Naive thymus-derived CD4-positive, alpha-beta T cell (primary cell): ENCODE measurements at regions not wholly inside any gene's neighbourhood (a gene's known extent, or its start where the extent isn't known, plus 50 kb on each side); places are given as distances from the start of the nearest gene placed in this dataset.

Experiments
- ATAC-seq: fragments of 150-1000 bp; cut with Tn5 transposase; 2 replicates; pipeline ENCODE4 v1.10.0; 2021; ENCODE audit warnings: mild to moderate bottlenecking, moderate library complexity
- CTCF ChIA-PET: fragments of 350-600 bp; sonication (Branson Sonifier 250); formaldehyde crosslinking; loops from one replicate; lab custom pipeline; 2021; ENCODE audit warnings: antibody characterized with exemption; lab: Charles Lee
- POLR2A ChIA-PET: fragments of 350-600 bp; sonication (Branson Sonifier 250); formaldehyde crosslinking; loops from one replicate; lab custom pipeline; 2021; ENCODE audit warnings: antibody characterized with exemption, inconsistent platforms; lab: Charles Lee
- DNase-seq, 9 donors: peaks; one replicate each; pipeline versions ENCODE4 v3.0.0 to v3.0.0-alpha.2; 2020 to 2022; ENCODE audit warnings: mixed read lengths in 1 of 9
- H3K27ac ChIP-seq: one replicate; pipeline ENCODE4 v1.7.0; 2013; ENCODE audit warnings: mild to moderate bottlenecking, low read depth, low read length, moderate library complexity
- H3K27me3 ChIP-seq, 2 donors: one replicate each; pipeline ENCODE4 v1.7.0; 2013; ENCODE audit warnings: low read length in 2 of 2, mild to moderate bottlenecking in 2 of 2, moderate library complexity in 2 of 2; ENCODE audit not compliant: control insufficient read depth in 2 of 2, insufficient read depth in 2 of 2
- H3K36me3 ChIP-seq, 3 experiments: 1 replicate in 2 of 3; 2 replicates in 1 of 3; pipeline ENCODE4 v1.7.0; 2013; ENCODE audit warnings: low read length in 3 of 3, mild to moderate bottlenecking in 3 of 3, moderate library complexity in 1 of 3; ENCODE audit not compliant: insufficient read depth in 3 of 3, control insufficient read depth in 2 of 3
- H3K4me1 ChIP-seq, 2 donors: one replicate each; pipeline ENCODE4 v1.7.0; 2013; ENCODE audit warnings: low read length in 2 of 2, mild to moderate bottlenecking in 2 of 2, moderate library complexity in 1 of 2; ENCODE audit not compliant: control insufficient read depth in 2 of 2, insufficient read depth in 2 of 2
- H3K4me3 ChIP-seq: 2 replicates; pipeline ENCODE4 v1.7.0; 2013; ENCODE audit warnings: mild to moderate bottlenecking, low read length
- H3K9me3 ChIP-seq, 3 experiments: 1 replicate in 2 of 3; 2 replicates in 1 of 3; pipeline ENCODE4 v1.7.0; 2013; ENCODE audit warnings: low read length in 3 of 3; ENCODE audit not compliant: control insufficient read depth in 2 of 3
- H3K27ac Mint-ChIP-seq, 9 donors: one replicate each; pipeline ENCODE4 v1.8.0; 2020 to 2022; ENCODE audit warnings: mixed read lengths in 9 of 9, mild to moderate bottlenecking in 8 of 9, moderate library complexity in 5 of 9, inconsistent platforms in 2 of 9
- H3K27me3 Mint-ChIP-seq, 5 donors: one replicate each; pipeline ENCODE4 v1.8.0; 2021 to 2022; ENCODE audit warnings: mixed read lengths in 5 of 5, mild to moderate bottlenecking in 1 of 5
- H3K36me3 Mint-ChIP-seq, 5 donors: one replicate each; pipeline ENCODE4 v1.8.0; 2020 to 2022; ENCODE audit warnings: mixed read lengths in 5 of 5, mild to moderate bottlenecking in 3 of 5, inconsistent platforms in 1 of 5
- H3K4me1 Mint-ChIP-seq, 7 donors: one replicate each; pipeline ENCODE4 v1.8.0; 2020 to 2022; ENCODE audit warnings: mixed read lengths in 7 of 7, mild to moderate bottlenecking in 3 of 7, inconsistent platforms in 1 of 7
- H3K4me3 Mint-ChIP-seq, 10 donors: one replicate each; pipeline ENCODE4 v1.8.0; 2020 to 2022; ENCODE audit warnings: mild to moderate bottlenecking in 10 of 10, mixed read lengths in 10 of 10, moderate library complexity in 6 of 10, inconsistent platforms in 2 of 10
- H3K9me3 Mint-ChIP-seq, 11 donors: one replicate each; pipeline ENCODE4 v1.8.0; 2020 to 2022; ENCODE audit warnings: mixed read lengths in 11 of 11, mild to moderate bottlenecking in 4 of 11, inconsistent platforms in 1 of 11, moderate library complexity in 1 of 11
- intact Hi-C, 2 donors: fragments of 100-400 bp; cut with micrococcal nuclease; formaldehyde crosslinking; loops; one replicate each; pipeline ENCODE4 v1.15.1; 2023

DNA sequence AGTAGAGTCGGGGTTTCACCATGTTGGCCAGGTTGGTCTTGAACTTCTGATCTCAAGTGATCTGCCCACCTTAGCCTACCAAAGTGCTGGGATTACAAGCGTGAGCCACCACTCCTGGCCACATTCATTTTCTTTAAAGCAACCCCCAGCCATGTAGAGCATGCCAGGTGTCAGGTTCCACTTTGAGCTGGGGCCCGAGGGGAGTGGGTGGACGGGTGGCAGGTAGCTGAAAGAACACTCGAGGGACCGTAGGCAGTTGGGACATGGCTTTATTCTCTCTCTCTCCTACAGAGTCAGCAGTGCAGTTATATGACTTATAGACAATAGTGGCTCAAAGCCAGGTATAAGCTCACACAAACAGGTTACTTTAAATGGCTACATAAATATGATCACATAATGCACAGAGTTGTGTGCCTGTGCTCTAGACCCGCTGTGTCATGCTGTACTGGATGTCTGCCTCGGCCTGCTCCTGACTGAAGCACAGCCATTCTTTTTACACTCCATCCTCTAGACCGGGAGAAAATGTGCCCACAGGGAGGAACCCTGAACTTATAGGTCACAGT is 60.5 kb upstream of the FAM120A start:
- Histone ChIP-seq H3K36me3 (no peaks in the 10 kb centered on the region), H3K27ac (no peak overlapping the region), H3K4me3 (no peak overlapping the region), H3K27me3 (no peaks in the 10 kb centered on the region), H3K4me1 (no peaks in the 10 kb centered on the region), H3K9me3 (no peaks in the 10 kb centered on the region)
- H3K27ac Mint-ChIP-seq: no peak overlapping the region
- ATAC-seq (no peak), DNase-seq (no peak)
- H3K27me3 Mint-ChIP-seq: peaks cover 0 to 17% (median 1%) of the 10 kb centered on the region in 5 donors
- H3K36me3 Mint-ChIP-seq: no peaks in the 10 kb centered on the region
- POLR2A ChIA-PET: no interaction called here
- no peaks in the 10 kb centered on the region for H3K4me1 Mint-ChIP-seq
- CTCF ChIA-PET: no interaction called here
- intact Hi-C loops: no loop called here
- no peak overlapping the region for H3K4me3 Mint-ChIP-seq
- H3K9me3 Mint-ChIP-seq: no peaks in the 10 kb centered on the region

DNA sequence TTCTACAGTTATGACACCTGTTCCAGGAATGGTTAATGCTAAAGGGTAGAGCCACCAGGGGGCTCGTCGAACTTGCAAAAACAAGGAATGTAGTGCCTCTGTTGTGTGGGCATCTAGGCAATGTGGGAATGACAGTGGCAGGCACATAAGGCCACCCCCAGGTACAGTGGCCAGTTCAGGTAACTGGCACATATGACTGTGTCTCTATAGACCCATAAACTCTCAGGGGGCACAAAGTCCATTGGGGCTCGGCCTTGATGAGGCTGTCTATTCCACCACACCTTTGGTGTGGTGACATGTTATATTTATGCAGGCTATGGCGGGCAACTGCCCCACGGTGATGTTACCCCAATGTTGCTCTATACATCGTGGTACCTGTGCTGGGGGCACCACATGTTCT is 59.6 kb upstream of the FAM120A start:
- Mint-ChIP-seq H3K9me3 (no peaks in the 10 kb centered on the region), H3K4me1 (no peaks in the 10 kb centered on the region), H3K4me3 (no peak overlapping the region), H3K36me3 (no peaks in the 10 kb centered on the region), H3K27me3 (peaks cover 0 to 19% (median 5%) of the 10 kb centered on the region in 5 donors), H3K27ac (no peak overlapping the region)
- Histone ChIP-seq H3K36me3 (no peaks in the 10 kb centered on the region), H3K27me3 (no peaks in the 10 kb centered on the region), H3K4me1 (no peaks in the 10 kb centered on the region), H3K4me3 (no peak overlapping the region), H3K9me3 (no peaks in the 10 kb centered on the region), H3K27ac (no peak overlapping the region)
- intact Hi-C loops: no loop called here
- ATAC-seq: no peak
- DNase-seq: no peak
- POLR2A ChIA-PET: no interaction called here
- CTCF ChIA-PET: no interaction called here

DNA sequence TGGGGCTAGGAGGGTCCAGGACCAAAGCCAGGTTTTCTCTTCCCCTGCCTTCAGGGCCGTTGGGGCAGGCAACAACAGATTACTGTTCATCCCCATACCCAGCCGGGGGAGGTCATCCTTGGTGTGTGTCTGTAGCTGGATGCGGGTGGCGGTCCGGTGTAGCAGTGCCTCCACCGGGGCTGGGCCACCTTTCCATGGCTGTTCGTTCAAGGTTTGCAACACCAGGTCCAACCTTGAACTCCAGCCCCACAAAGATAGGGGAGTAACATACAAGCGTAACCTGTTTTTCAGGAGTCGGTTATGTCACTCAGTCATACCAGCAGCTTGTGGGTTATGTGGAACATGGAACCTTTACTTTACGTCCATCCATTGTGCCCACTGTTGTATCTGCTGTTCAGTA is 58.5 kb upstream of the FAM120A start:
- intact Hi-C loops: no loop called here
- Histone ChIP-seq H3K4me1 (no peaks in the 10 kb centered on the region), H3K27me3 (no peaks in the 10 kb centered on the region), H3K36me3 (no peaks in the 10 kb centered on the region), H3K9me3 (no peaks in the 10 kb centered on the region), H3K27ac (no peak overlapping the region), H3K4me3 (no peak overlapping the region)
- Mint-ChIP-seq H3K4me1 (no peaks in the 10 kb centered on the region), H3K36me3 (no peaks in the 10 kb centered on the region), H3K27ac (no peak overlapping the region), H3K27me3 (peaks cover 0 to 15% (median 5%) of the 10 kb centered on the region in 5 donors), H3K4me3 (no peak overlapping the region), H3K9me3 (no peaks in the 10 kb centered on the region)
- CTCF ChIA-PET: no interaction called here
- POLR2A ChIA-PET: no interaction called here
- no peak for DNase-seq
- no peak for ATAC-seq
